ENCODE measurements at regions not wholly inside any gene's neighbourhood (a gene's known extent, or its start where the extent isn't known, plus 50 kb on each side); places are given as distances from the start of the nearest gene placed in this dataset.

- intact Hi-C loops (cut with DNase I), result no loop called here
- no peak for DNase-seq
- no peak overlapping the region for H3K4me3 ChIP-seq
- H3K9me3 ChIP-seq, result no peaks in the 10 kb centered on the region
- no peaks in the 10 kb centered on the region for H3K27me3 ChIP-seq
- H3K4me1 ChIP-seq, result no peaks in the 10 kb centered on the region
- no peaks in the 10 kb centered on the region for H3K36me3 ChIP-seq (replicated peaks in 1 of 2; ENCODE audit: insufficient read depth in 1 of 2, low read depth in 2 of 2)
- H3K27ac ChIP-seq, result no peak overlapping the region
- TF ChIP-seq CTCF (IDR thresholded peaks at IDR 0.05) (no peak), POLR2A (IDR thresholded peaks at IDR 0.05) (no peak)
- no peak for ATAC-seq
- WGBS, 2 donors, result 81 to 83% methylated on average over 9 of the region's 9 CpGs
Observed at GRCh38 chr6:18835976-18836375, 448.8 kb downstream of the RNF144B start.

DNA sequence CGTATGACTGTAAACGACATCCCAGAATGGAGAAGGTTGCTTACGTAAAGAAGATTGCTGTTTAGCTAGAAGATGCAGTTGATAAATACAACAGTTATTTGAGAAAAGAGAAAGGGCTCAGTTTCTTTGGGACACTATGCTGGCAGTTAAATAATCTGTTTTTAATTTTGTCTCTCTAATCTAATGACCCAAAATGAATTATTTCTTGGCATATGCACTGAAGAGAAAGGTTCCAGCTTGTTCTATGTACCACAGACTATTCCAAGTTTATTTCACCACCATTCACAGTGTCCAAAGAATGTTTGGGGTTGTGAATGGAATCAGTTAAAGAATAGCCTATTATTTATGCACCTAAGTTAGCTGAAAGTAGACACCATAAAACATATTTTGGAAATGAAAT lies 449.9 kb downstream of the RNF144B start:
- intact Hi-C loops (cut with DNase I), result no loop called here
- Histone ChIP-seq H3K9me3 (no peaks in the 10 kb centered on the region), H3K27ac (no peak overlapping the region), H3K36me3 (replicated peaks in 1 of 2; ENCODE audit: insufficient read depth in 1 of 2, low read depth in 2 of 2) (no peaks in the 10 kb centered on the region), H3K27me3 (no peaks in the 10 kb centered on the region), H3K4me1 (no peaks in the 10 kb centered on the region), H3K4me3 (no peak overlapping the region)
- no peak for ATAC-seq
- no peak for TF ChIP-seq POLR2A (IDR thresholded peaks at IDR 0.05)
- TF ChIP-seq CTCF (IDR thresholded peaks at IDR 0.05), result no peak
- WGBS, 2 donors, result 59 to 77% methylated on average over 3 of the region's 3 CpGs
- no peak for DNase-seq

- no peak for DNase-seq
- TF ChIP-seq POLR2A (IDR thresholded peaks at IDR 0.05), result no peak
- TF ChIP-seq CTCF (IDR thresholded peaks at IDR 0.05), result no peak
- Histone ChIP-seq H3K36me3 (replicated peaks in 1 of 2; ENCODE audit: insufficient read depth in 1 of 2, low read depth in 2 of 2) (no peaks in the 10 kb centered on the region), H3K4me1 (no peaks in the 10 kb centered on the region), H3K9me3 (no peaks in the 10 kb centered on the region), H3K4me3 (no peak overlapping the region), H3K27me3 (no peaks in the 10 kb centered on the region), H3K27ac (no peak overlapping the region)
- ATAC-seq, result no peak
- intact Hi-C loops (cut with DNase I), result no loop called here
- 76 to 88% methylated on average over 1 of the region's 1 CpG for WGBS, 2 donors
Observed at GRCh38 chr6:18842534-18842933, 455.4 kb downstream of the RNF144B start.

GRCh38 chr6:18845896-18846295 lies 458.7 kb downstream of the RNF144B start:
- no peaks in the 10 kb centered on the region for H3K9me3 ChIP-seq
- no peak for TF ChIP-seq POLR2A (IDR thresholded peaks at IDR 0.05)
- TF ChIP-seq CTCF (IDR thresholded peaks at IDR 0.05), result no peak
- no peaks in the 10 kb centered on the region for H3K36me3 ChIP-seq (replicated peaks in 1 of 2; ENCODE audit: insufficient read depth in 1 of 2, low read depth in 2 of 2)
- H3K27ac ChIP-seq, result no peak overlapping the region
- no peaks in the 10 kb centered on the region for H3K4me1 ChIP-seq
- no peak for ATAC-seq
- intact Hi-C loops (cut with DNase I), result no loop called here
- WGBS, 2 donors, result 40 to 58% methylated on average over 1 of the region's 1 CpG
- H3K4me3 ChIP-seq, result no peak overlapping the region
- H3K27me3 ChIP-seq, result no peaks in the 10 kb centered on the region
- no peak for DNase-seq

DNA sequence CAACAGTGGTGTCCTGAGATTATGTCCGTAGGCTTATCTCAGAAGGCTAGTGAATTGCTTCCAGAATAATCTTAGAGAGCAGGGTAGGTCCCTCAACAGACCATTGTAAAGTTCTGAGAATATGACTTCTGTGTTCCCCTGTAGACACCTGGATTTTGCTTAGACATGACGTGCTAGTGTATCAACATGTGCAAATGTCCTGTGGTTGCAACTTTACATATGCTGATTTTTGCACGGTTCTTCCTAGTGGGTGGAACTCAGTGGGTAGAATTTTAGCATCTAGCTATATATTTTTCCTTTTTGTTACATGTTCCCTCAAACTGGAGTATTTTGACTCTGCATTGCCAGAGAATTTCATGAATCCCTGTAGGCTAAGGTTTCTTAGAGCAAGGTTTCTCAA lies 459.2 kb downstream of the RNF144B start:
- DNase-seq (no peak), ATAC-seq (no peak)
- TF ChIP-seq POLR2A (IDR thresholded peaks at IDR 0.05), result no peak
- no peak for TF ChIP-seq CTCF (IDR thresholded peaks at IDR 0.05)
- no peaks in the 10 kb centered on the region for H3K36me3 ChIP-seq (replicated peaks in 1 of 2; ENCODE audit: insufficient read depth in 1 of 2, low read depth in 2 of 2)
- H3K27ac ChIP-seq, result no peak overlapping the region
- intact Hi-C loops (cut with DNase I), result no loop called here
- H3K27me3 ChIP-seq, result no peaks in the 10 kb centered on the region
- no peaks in the 10 kb centered on the region for H3K9me3 ChIP-seq
- H3K4me3 ChIP-seq, result no peak overlapping the region
- 67 to 86% methylated on average over 3 of the region's 3 CpGs for WGBS, 2 donors
- no peaks in the 10 kb centered on the region for H3K4me1 ChIP-seq
